Osteoblast (primary cell): ENCODE measurements at regions not wholly inside any gene's neighbourhood (a gene's known extent, or its start where the extent isn't known, plus 50 kb on each side); places are given as distances from the start of the nearest gene placed in this dataset.

Experiments used
- DNase-seq: peaks from one replicate; pipeline ENCODE4 v3.0.0; 2011; ENCODE audit warnings: low spot score, mixed read lengths; ENCODE audit not compliant: insufficient read length; ENCODE audit errors: missing footprints
- H2AFZ ChIP-seq: 2 replicates; pipeline ENCODE4 v1.6.0; 2011; ENCODE audit warnings: mild to moderate bottlenecking, low read length
- H3K27ac ChIP-seq: 2 replicates; pipeline ENCODE4 v1.5.1; 2011; ENCODE audit warnings: mild to moderate bottlenecking, low read depth, low read length, moderate library complexity
- H3K27me3 ChIP-seq: 2 replicates; pipeline ENCODE4 v1.6.0; 2012; ENCODE audit warnings: mild to moderate bottlenecking, control low read depth, inconsistent platforms, low read length, moderate library complexity; ENCODE audit not compliant: insufficient read depth
- H3K36me3 ChIP-seq: 2 replicates; pipeline ENCODE4 v1.5.1; 2011; ENCODE audit warnings: mild to moderate bottlenecking, low read length, control low read depth, moderate library complexity; ENCODE audit not compliant: insufficient read depth
- H3K4me1 ChIP-seq: 2 replicates; pipeline ENCODE4 v1.5.1; 2011; ENCODE audit warnings: mild to moderate bottlenecking, low read length, control low read depth, moderate library complexity; ENCODE audit not compliant: insufficient read depth
- H3K4me2 ChIP-seq: 2 replicates; pipeline ENCODE4 v1.6.0; 2011; ENCODE audit warnings: mild to moderate bottlenecking, low read length; ENCODE audit not compliant: insufficient read depth
- H3K4me3 ChIP-seq: fragments of 200-600 bp; sonication (generic); 3 replicates; pipeline ENCODE4 v1.5.1; 2012; ENCODE audit warnings: mild to moderate bottlenecking, low read length, inconsistent platforms; ENCODE audit not compliant: insufficient read depth
- H3K79me2 ChIP-seq: 2 replicates; pipeline ENCODE4 v1.6.0; 2012; ENCODE audit warnings: mild to moderate bottlenecking, low read length, control low read depth, inconsistent platforms; ENCODE audit not compliant: insufficient read depth
- H3K9me3 ChIP-seq: 2 replicates; pipeline ENCODE4 v1.5.1; 2011; ENCODE audit warnings: low read depth, low read length, control low read depth
- H4K20me1 ChIP-seq: 2 replicates; pipeline ENCODE4 v1.6.0; 2012; ENCODE audit warnings: mild to moderate bottlenecking, low read length, control low read depth; ENCODE audit not compliant: insufficient read depth
- CTCF ChIP-seq: IDR thresholded peaks from 2 replicates; pipeline ENCODE4 v1.5.1; 2011; ENCODE audit warnings: mild to moderate bottlenecking, low read depth, low read length, moderate library complexity; ENCODE audit errors: extremely low read depth

- DNase-seq = no peak
- TF ChIP-seq CTCF = no peak
Measured at GRCh38 chr6:81669445-81669844, 83.0 kb downstream of the TENT5A start.

GRCh38 chr6:81668615-81669047, 83.8 kb downstream of the TENT5A start:
- no peak for DNase-seq
- H3K4me1 ChIP-seq = no peaks in the 10 kb centered on the region
- no peak overlapping the region for H2AFZ ChIP-seq
- H3K9me3 ChIP-seq = no peaks in the 10 kb centered on the region
- no peak for TF ChIP-seq CTCF
- H3K79me2 ChIP-seq = no peaks in the 10 kb centered on the region
- H3K4me3 ChIP-seq = no peak overlapping the region
- H3K36me3 ChIP-seq = no peaks in the 10 kb centered on the region
- no peaks in the 10 kb centered on the region for H4K20me1 ChIP-seq
- no peak overlapping the region for H3K4me2 ChIP-seq
- no peak overlapping the region for H3K27ac ChIP-seq
- H3K27me3 ChIP-seq = no peaks in the 10 kb centered on the region

More at GRCh38 chr6:81669445-81669844, 83.0 kb downstream of the TENT5A start:
- no peaks in the 10 kb centered on the region for H3K36me3 ChIP-seq
- H2AFZ ChIP-seq = no peak overlapping the region
- no peaks in the 10 kb centered on the region for H4K20me1 ChIP-seq
- no peaks in the 10 kb centered on the region for H3K27me3 ChIP-seq
- H3K9me3 ChIP-seq = no peaks in the 10 kb centered on the region
- no peaks in the 10 kb centered on the region for H3K4me1 ChIP-seq
- H3K4me2 ChIP-seq = no peak overlapping the region
- H3K4me3 ChIP-seq = no peak overlapping the region
- no peaks in the 10 kb centered on the region for H3K79me2 ChIP-seq
- no peak overlapping the region for H3K27ac ChIP-seq

- H3K4me2 ChIP-seq = no peak overlapping the region
- H3K9me3 ChIP-seq = no peaks in the 10 kb centered on the region
- no peak for DNase-seq
- H3K27ac ChIP-seq = no peak overlapping the region
- H4K20me1 ChIP-seq = no peaks in the 10 kb centered on the region
- TF ChIP-seq CTCF = no peak
- H3K4me3 ChIP-seq = no peak overlapping the region
- H3K36me3 ChIP-seq = no peaks in the 10 kb centered on the region
- H3K27me3 ChIP-seq = no peaks in the 10 kb centered on the region
- no peaks in the 10 kb centered on the region for H3K4me1 ChIP-seq
- H2AFZ ChIP-seq = no peak overlapping the region
- H3K79me2 ChIP-seq = no peaks in the 10 kb centered on the region
Measured at GRCh38 chr6:81666481-81666880, 86.0 kb downstream of the TENT5A start.

- no peak overlapping the region for H2AFZ ChIP-seq
- no peaks in the 10 kb centered on the region for H4K20me1 ChIP-seq
- H3K4me3 ChIP-seq = no peak overlapping the region
- no peaks in the 10 kb centered on the region for H3K79me2 ChIP-seq
- H3K27me3 ChIP-seq = no peaks in the 10 kb centered on the region
- H3K27ac ChIP-seq = peak overlapping the region; percentile 65
- no peak for TF ChIP-seq CTCF
- H3K4me1 ChIP-seq = peaks cover 8% of the 10 kb centered on the region
- H3K36me3 ChIP-seq = no peaks in the 10 kb centered on the region
- no peak for DNase-seq
- no peaks in the 10 kb centered on the region for H3K9me3 ChIP-seq
- peak overlapping the region; percentile 55 for H3K4me2 ChIP-seq
Measured at GRCh38 chr6:81656231-81656630, 96.2 kb downstream of the TENT5A start.
